ENCODE measurements at regions not wholly inside any gene's neighbourhood (a gene's known extent, or its start where the extent isn't known, plus 50 kb on each side); places are given as distances from the start of the nearest gene placed in this dataset.

DNA sequence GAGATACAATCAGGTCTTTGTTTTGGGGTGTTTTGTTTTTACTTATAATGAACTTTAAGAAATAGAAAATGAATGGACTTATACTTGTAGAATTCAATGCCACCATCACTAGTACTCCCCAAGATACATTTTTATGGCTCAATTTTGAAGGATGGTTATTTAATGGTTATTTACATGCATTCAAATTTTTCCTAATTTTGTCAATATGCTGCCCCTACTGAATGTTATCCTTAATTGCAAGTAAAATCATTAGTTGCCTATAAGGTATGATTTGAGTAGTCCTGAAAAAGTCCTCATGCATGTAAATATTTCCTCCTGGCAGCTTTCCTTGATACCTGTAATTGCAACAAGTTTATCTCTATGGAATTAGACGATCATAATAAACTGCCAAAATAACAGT, 391.2 kb downstream of the BCAT1 start (continued):
- TF ChIP-seq, protein P1, sequence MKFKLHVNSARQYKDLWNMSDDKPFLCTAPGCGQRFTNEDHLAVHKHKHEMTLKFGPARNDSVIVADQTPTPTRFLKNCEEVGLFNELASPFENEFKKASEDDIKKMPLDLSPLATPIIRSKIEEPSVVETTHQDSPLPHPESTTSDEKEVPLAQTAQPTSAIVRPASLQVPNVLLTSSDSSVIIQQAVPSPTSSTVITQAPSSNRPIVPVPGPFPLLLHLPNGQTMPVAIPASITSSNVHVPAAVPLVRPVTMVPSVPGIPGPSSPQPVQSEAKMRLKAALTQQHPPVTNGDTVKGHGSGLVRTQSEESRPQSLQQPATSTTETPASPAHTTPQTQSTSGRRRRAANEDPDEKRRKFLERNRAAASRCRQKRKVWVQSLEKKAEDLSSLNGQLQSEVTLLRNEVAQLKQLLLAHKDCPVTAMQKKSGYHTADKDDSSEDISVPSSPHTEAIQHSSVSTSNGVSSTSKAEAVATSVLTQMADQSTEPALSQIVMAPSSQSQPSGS (CRISPR knock-in tag; IDR thresholded peaks at IDR 0.05; ENCODE audit: borderline replicate concordance, low read depth): no peak
- TF ChIP-seq ZNF219 (CRISPR knock-in tag; IDR thresholded peaks at IDR 0.05; ENCODE audit: borderline replicate concordance) (no peak), ZNF671 (CRISPR knock-in tag; IDR thresholded peaks at IDR 0.05) (no peak), FOXK1 (CRISPR knock-in tag; IDR thresholded peaks at IDR 0.05) (no peak), MXD4 (CRISPR knock-in tag; IDR thresholded peaks at IDR 0.05; ENCODE audit: borderline replicate concordance) (no peak), E2F1 (CRISPR knock-in tag; IDR thresholded peaks at IDR 0.05) (no peak), CREB1 (CRISPR knock-in tag; IDR thresholded peaks at IDR 0.05) (no peak), CTCF (IDR thresholded peaks at IDR 0.05) (no peak), SMAD4 (CRISPR knock-in tag; IDR thresholded peaks at IDR 0.05) (no peak), NFATC4 (CRISPR knock-in tag; IDR thresholded peaks at IDR 0.05) (no peak), ESRRA (CRISPR knock-in tag; IDR thresholded peaks at IDR 0.05; ENCODE audit: borderline replicate concordance) (no peak), NR2C2 (CRISPR knock-in tag; IDR thresholded peaks at IDR 0.05) (no peak)
- TF ChIP-seq, protein P2, sequence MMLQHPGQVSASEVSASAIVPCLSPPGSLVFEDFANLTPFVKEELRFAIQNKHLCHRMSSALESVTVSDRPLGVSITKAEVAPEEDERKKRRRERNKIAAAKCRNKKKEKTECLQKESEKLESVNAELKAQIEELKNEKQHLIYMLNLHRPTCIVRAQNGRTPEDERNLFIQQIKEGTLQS (CRISPR knock-in tag; conservative IDR thresholded peaks at IDR 0.05): no peak
- TF ChIP-seq, protein P3, sequence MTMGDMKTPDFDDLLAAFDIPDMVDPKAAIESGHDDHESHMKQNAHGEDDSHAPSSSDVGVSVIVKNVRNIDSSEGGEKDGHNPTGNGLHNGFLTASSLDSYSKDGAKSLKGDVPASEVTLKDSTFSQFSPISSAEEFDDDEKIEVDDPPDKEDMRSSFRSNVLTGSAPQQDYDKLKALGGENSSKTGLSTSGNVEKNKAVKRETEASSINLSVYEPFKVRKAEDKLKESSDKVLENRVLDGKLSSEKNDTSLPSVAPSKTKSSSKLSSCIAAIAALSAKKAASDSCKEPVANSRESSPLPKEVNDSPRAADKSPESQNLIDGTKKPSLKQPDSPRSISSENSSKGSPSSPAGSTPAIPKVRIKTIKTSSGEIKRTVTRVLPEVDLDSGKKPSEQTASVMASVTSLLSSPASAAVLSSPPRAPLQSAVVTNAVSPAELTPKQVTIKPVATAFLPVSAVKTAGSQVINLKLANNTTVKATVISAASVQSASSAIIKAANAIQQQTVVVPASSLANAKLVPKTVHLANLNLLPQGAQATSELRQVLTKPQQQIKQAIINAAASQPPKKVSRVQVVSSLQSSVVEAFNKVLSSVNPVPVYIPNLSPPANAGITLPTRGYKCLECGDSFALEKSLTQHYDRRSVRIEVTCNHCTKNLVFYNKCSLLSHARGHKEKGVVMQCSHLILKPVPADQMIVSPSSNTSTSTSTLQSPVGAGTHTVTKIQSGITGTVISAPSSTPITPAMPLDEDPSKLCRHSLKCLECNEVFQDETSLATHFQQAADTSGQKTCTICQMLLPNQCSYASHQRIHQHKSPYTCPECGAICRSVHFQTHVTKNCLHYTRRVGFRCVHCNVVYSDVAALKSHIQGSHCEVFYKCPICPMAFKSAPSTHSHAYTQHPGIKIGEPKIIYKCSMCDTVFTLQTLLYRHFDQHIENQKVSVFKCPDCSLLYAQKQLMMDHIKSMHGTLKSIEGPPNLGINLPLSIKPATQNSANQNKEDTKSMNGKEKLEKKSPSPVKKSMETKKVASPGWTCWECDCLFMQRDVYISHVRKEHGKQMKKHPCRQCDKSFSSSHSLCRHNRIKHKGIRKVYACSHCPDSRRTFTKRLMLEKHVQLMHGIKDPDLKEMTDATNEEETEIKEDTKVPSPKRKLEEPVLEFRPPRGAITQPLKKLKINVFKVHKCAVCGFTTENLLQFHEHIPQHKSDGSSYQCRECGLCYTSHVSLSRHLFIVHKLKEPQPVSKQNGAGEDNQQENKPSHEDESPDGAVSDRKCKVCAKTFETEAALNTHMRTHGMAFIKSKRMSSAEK (CRISPR knock-in tag; IDR thresholded peaks at IDR 0.05; ENCODE audit: borderline replicate concordance): no peak

GRCh38 chr12:24555730-24556129, 393.2 kb downstream of the BCAT1 start:
- Mint-ChIP-seq H3K27me3 (ENCODE audit: low read depth) (peaks cover 10% of the 10 kb centered on the region), H3K4me3 (no peak overlapping the region), H3K36me3 (no peaks in the 10 kb centered on the region), H3K9me3 (no peaks in the 10 kb centered on the region), H3K27ac (no peak overlapping the region), H3K4me1 (peaks cover 46% of the 10 kb centered on the region)
- no peak for DNase-seq (ENCODE audit: low spot score)
- ChIA-PET POLR2A (no interaction called here), CTCF (no interaction called here)
- peak; percentile 32; the same call in 1 of the 2 replicates for ATAC-seq
- TF ChIP-seq, protein P4, sequence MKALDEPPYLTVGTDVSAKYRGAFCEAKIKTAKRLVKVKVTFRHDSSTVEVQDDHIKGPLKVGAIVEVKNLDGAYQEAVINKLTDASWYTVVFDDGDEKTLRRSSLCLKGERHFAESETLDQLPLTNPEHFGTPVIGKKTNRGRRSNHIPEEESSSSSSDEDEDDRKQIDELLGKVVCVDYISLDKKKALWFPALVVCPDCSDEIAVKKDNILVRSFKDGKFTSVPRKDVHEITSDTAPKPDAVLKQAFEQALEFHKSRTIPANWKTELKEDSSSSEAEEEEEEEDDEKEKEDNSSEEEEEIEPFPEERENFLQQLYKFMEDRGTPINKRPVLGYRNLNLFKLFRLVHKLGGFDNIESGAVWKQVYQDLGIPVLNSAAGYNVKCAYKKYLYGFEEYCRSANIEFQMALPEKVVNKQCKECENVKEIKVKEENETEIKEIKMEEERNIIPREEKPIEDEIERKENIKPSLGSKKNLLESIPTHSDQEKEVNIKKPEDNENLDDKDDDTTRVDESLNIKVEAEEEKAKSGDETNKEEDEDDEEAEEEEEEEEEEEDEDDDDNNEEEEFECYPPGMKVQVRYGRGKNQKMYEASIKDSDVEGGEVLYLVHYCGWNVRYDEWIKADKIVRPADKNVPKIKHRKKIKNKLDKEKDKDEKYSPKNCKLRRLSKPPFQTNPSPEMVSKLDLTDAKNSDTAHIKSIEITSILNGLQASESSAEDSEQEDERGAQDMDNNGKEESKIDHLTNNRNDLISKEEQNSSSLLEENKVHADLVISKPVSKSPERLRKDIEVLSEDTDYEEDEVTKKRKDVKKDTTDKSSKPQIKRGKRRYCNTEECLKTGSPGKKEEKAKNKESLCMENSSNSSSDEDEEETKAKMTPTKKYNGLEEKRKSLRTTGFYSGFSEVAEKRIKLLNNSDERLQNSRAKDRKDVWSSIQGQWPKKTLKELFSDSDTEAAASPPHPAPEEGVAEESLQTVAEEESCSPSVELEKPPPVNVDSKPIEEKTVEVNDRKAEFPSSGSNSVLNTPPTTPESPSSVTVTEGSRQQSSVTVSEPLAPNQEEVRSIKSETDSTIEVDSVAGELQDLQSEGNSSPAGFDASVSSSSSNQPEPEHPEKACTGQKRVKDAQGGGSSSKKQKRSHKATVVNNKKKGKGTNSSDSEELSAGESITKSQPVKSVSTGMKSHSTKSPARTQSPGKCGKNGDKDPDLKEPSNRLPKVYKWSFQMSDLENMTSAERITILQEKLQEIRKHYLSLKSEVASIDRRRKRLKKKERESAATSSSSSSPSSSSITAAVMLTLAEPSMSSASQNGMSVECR (CRISPR knock-in tag; IDR thresholded peaks at IDR 0.05; ENCODE audit: borderline replicate concordance): no peak
- TF ChIP-seq ATF1 (CRISPR knock-in tag; IDR thresholded peaks at IDR 0.05) (no peak), NFYB (CRISPR knock-in tag; conservative IDR thresholded peaks at IDR 0.05; ENCODE audit: low read depth) (no peak), NFATC4 (CRISPR knock-in tag; IDR thresholded peaks at IDR 0.05) (no peak), MYBL2 (CRISPR knock-in tag; IDR thresholded peaks at IDR 0.05) (no peak), NR3C1 (CRISPR knock-in tag; conservative IDR thresholded peaks at IDR 0.05; ENCODE audit: low read depth) (no peak), TP53 (CRISPR knock-in tag; IDR thresholded peaks at IDR 0.05) (no peak)
- TF ChIP-seq, protein P5, sequence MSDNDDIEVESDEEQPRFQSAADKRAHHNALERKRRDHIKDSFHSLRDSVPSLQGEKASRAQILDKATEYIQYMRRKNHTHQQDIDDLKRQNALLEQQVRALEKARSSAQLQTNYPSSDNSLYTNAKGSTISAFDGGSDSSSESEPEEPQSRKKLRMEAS (CRISPR knock-in tag; IDR thresholded peaks at IDR 0.05): no peak
- TF ChIP-seq, protein P6, sequence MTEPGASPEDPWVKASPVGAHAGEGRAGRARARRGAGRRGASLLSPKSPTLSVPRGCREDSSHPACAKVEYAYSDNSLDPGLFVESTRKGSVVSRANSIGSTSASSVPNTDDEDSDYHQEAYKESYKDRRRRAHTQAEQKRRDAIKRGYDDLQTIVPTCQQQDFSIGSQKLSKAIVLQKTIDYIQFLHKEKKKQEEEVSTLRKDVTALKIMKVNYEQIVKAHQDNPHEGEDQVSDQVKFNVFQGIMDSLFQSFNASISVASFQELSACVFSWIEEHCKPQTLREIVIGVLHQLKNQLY (CRISPR knock-in tag; IDR thresholded peaks at IDR 0.05): no peak
- TF ChIP-seq, protein P7, sequence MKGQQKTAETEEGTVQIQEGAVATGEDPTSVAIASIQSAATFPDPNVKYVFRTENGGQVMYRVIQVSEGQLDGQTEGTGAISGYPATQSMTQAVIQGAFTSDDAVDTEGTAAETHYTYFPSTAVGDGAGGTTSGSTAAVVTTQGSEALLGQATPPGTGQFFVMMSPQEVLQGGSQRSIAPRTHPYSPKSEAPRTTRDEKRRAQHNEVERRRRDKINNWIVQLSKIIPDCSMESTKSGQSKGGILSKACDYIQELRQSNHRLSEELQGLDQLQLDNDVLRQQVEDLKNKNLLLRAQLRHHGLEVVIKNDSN (CRISPR knock-in tag; IDR thresholded peaks at IDR 0.05): no peak

All from WTC11 (cell line).